ENCODE measurements at regions not wholly inside any gene's neighbourhood (a gene's known extent, or its start where the extent isn't known, plus 50 kb on each side); places are given as distances from the start of the nearest gene placed in this dataset.

GRCh38 chr1:90318431-90318830, 323.5 kb downstream of the ZNF326 start:
- no peak overlapping the region for H3K27ac ChIP-seq
- H3K27me3 ChIP-seq (replicated peaks) = no peaks in the 10 kb centered on the region
- in situ Hi-C loops (cut with HindIII; ENCODE audit: low pct_ligation_motif_present, low sequenced_read_pairs) = no loop called here
- no peaks in the 10 kb centered on the region for H3K36me3 ChIP-seq (replicated peaks)
- no peak overlapping the region for H3K4me3 ChIP-seq (ENCODE audit: low read depth, low read length)
- DNase-seq = no peak
- no peak for TF ChIP-seq CTCF (IDR thresholded peaks at IDR 0.05; ENCODE audit: low read depth, low read length, missing control alignments)

- DNase-seq = no peak
- no peak for TF ChIP-seq CTCF (IDR thresholded peaks at IDR 0.05; ENCODE audit: low read depth, low read length, missing control alignments)
- in situ Hi-C loops (cut with HindIII; ENCODE audit: low pct_ligation_motif_present, low sequenced_read_pairs) = no loop called here
- Histone ChIP-seq H3K27me3 (replicated peaks) (no peaks in the 10 kb centered on the region), H3K36me3 (replicated peaks) (no peaks in the 10 kb centered on the region), H3K27ac (no peak overlapping the region), H3K4me3 (ENCODE audit: low read depth, low read length) (no peak overlapping the region)
Measured at GRCh38 chr1:90317628-90318027, 322.7 kb downstream of the ZNF326 start.

GRCh38 chr1:90314533-90314932, 319.6 kb downstream of the ZNF326 start:
- H3K36me3 ChIP-seq (replicated peaks) = no peaks in the 10 kb centered on the region
- in situ Hi-C loops (cut with HindIII; ENCODE audit: low pct_ligation_motif_present, low sequenced_read_pairs) = no loop called here
- no peak for TF ChIP-seq CTCF (IDR thresholded peaks at IDR 0.05; ENCODE audit: low read depth, low read length, missing control alignments)

GRCh38 chr1:90313778-90314177, 318.9 kb downstream of the ZNF326 start:
- no peak overlapping the region for H3K27ac ChIP-seq

More at GRCh38 chr1:90314533-90314932, 319.6 kb downstream of the ZNF326 start:
- no peaks in the 10 kb centered on the region for H3K27me3 ChIP-seq (replicated peaks)
- no peak overlapping the region for H3K27ac ChIP-seq
- no peak overlapping the region for H3K4me3 ChIP-seq (ENCODE audit: low read depth, low read length)
- DNase-seq = no peak

GRCh38 chr1:90309806-90310205, 314.9 kb downstream of the ZNF326 start:
- Histone ChIP-seq H3K27me3 (replicated peaks) (no peaks in the 10 kb centered on the region), H3K36me3 (replicated peaks) (no peaks in the 10 kb centered on the region), H3K27ac (no peak overlapping the region), H3K4me3 (ENCODE audit: low read depth, low read length) (no peak overlapping the region)
- in situ Hi-C loops (cut with HindIII; ENCODE audit: low pct_ligation_motif_present, low sequenced_read_pairs) = no loop called here
- no peak for DNase-seq
- no peak for TF ChIP-seq CTCF (IDR thresholded peaks at IDR 0.05; ENCODE audit: low read depth, low read length, missing control alignments)

More at GRCh38 chr1:90313778-90314177, 318.9 kb downstream of the ZNF326 start:
- H3K4me3 ChIP-seq (ENCODE audit: low read depth, low read length) = no peak overlapping the region
- no peaks in the 10 kb centered on the region for H3K36me3 ChIP-seq (replicated peaks)
- DNase-seq = no peak
- in situ Hi-C loops (cut with HindIII; ENCODE audit: low pct_ligation_motif_present, low sequenced_read_pairs) = no loop called here
- H3K27me3 ChIP-seq (replicated peaks) = no peaks in the 10 kb centered on the region
- no peak for TF ChIP-seq CTCF (IDR thresholded peaks at IDR 0.05; ENCODE audit: low read depth, low read length, missing control alignments)

- Histone ChIP-seq H3K36me3 (replicated peaks) (no peaks in the 10 kb centered on the region), H3K27me3 (replicated peaks) (no peaks in the 10 kb centered on the region), H3K4me3 (ENCODE audit: low read depth, low read length) (no peak overlapping the region), H3K27ac (no peak overlapping the region)
- no peak for DNase-seq
- in situ Hi-C loops (cut with HindIII; ENCODE audit: low pct_ligation_motif_present, low sequenced_read_pairs) = no loop called here
- TF ChIP-seq CTCF (IDR thresholded peaks at IDR 0.05; ENCODE audit: low read depth, low read length, missing control alignments) = no peak
Measured at GRCh38 chr1:90308421-90308820, 313.5 kb downstream of the ZNF326 start.

Measured in brain microvascular endothelial cell (primary cell).